Right kidney (tissue), 1 donor: ENCODE measurements at regions not wholly inside any gene's neighbourhood (a gene's known extent, or its start where the extent isn't known, plus 50 kb on each side); places are given as distances from the start of the nearest gene placed in this dataset.
A peak's percentile ranks its signal among the peaks of the same experiment; 100 is the strongest.
"Not testable (repeated sequence)": the region's sequence is repeated elsewhere in the genome, so short reads cannot be mapped to it uniquely, and the experiment has no call there.

Experiments
- DNase-seq: peaks from one replicate; pipeline ENCODE4 v3.0.0-alpha.2; 2016

GRCh38 chr5:171542525-171543140 is 123.2 kb downstream of the FGF18 start:
- peak; percentile 48 for DNase-seq

GRCh38 chr5:171543148-171543815 is 123.8 kb downstream of the FGF18 start:
- no peak for DNase-seq

GRCh38 chr5:171544913-171545765 is 125.7 kb downstream of the FGF18 start:
- no peak for DNase-seq

- no peak for DNase-seq
Measured at GRCh38 chr5:171549274-171549673, 129.8 kb downstream of the FGF18 start.

- not testable (repeated sequence) for DNase-seq
Measured at GRCh38 chr5:171553817-171554216, 134.4 kb downstream of the FGF18 start.

GRCh38 chr5:171555160-171555559 is 135.7 kb downstream of the FGF18 start:
- no peak for DNase-seq

GRCh38 chr5:171562822-171563221 is 143.4 kb downstream of the FGF18 start:
- DNase-seq: no peak

GRCh38 chr5:171568389-171568788 is 148.9 kb downstream of the FGF18 start:
- DNase-seq: no peak

GRCh38 chr5:171569065-171569712 is 149.7 kb downstream of the FGF18 start:
- DNase-seq: no peak

GRCh38 chr5:171570244-171570825 is 150.9 kb downstream of the FGF18 start:
- no peak for DNase-seq

GRCh38 chr5:171571663-171572062 is 152.2 kb downstream of the FGF18 start:
- DNase-seq: no peak

- DNase-seq: no peak
Measured at GRCh38 chr5:171573021-171573420, 153.6 kb downstream of the FGF18 start.

GRCh38 chr5:171573451-171574225 is 154.2 kb downstream of the FGF18 start:
- DNase-seq: no peak

GRCh38 chr5:171574376-171574775 is 154.9 kb downstream of the FGF18 start:
- DNase-seq: no peak

- DNase-seq: no peak
Measured at GRCh38 chr5:171575386-171575785, 155.9 kb downstream of the FGF18 start.

- DNase-seq: no peak
Measured at GRCh38 chr5:171575808-171576207, 156.4 kb downstream of the FGF18 start.

- DNase-seq: no peak
Measured at GRCh38 chr5:171577042-171577758, 157.8 kb downstream of the FGF18 start.

- no peak for DNase-seq
Measured at GRCh38 chr5:171578049-171578828, 158.8 kb downstream of the FGF18 start.

GRCh38 chr5:171578829-171579491 is 159.5 kb downstream of the FGF18 start:
- DNase-seq: no peak
